NCI-H1417 treated with DMSO at 0.1 percent for 48 hours (cell line): ENCODE measurements at regions not wholly inside any gene's neighbourhood (a gene's known extent, or its start where the extent isn't known, plus 50 kb on each side); places are given as distances from the start of the nearest gene placed in this dataset.
"Not testable (repeated sequence)": the region's sequence is repeated elsewhere in the genome, so short reads cannot be mapped to it uniquely, and the experiment has no call there.

Experiments used
- DNase-seq: peaks from one replicate; lab custom pipeline; 2025; lab: John Stamatoyannopoulos, UW

- no peak for DNase-seq
Observed at GRCh38 chr1:81270051-81270450, 530.7 kb upstream of the ADGRL2 start.

GRCh38 chr1:81264976-81265375 lies 535.8 kb upstream of the ADGRL2 start:
- DNase-seq = no peak

- no peak for DNase-seq
Observed at GRCh38 chr1:81259625-81260411, 540.9 kb upstream of the ADGRL2 start.

GRCh38 chr1:81254560-81254959 lies 546.2 kb upstream of the ADGRL2 start:
- no peak for DNase-seq

DNA sequence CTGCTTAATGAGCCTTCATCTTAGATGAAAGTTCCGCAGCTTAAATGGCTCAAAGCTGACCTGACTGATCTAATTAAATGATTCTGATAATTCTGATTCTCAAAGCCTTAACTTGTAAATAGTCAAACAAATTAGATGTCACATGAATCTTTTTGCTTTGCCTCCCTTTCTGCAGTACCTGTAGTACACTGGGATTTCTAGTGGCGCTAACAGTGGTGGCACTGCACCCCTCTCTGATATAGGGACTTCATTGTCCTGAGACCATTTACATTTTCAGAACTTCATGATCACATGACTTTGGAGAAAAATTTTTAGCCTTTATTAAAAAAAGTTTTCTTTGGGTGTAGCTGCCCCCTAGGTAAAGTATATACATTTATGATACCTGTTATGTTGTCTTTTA lies 546.7 kb upstream of the ADGRL2 start:
- no peak for DNase-seq

DNA sequence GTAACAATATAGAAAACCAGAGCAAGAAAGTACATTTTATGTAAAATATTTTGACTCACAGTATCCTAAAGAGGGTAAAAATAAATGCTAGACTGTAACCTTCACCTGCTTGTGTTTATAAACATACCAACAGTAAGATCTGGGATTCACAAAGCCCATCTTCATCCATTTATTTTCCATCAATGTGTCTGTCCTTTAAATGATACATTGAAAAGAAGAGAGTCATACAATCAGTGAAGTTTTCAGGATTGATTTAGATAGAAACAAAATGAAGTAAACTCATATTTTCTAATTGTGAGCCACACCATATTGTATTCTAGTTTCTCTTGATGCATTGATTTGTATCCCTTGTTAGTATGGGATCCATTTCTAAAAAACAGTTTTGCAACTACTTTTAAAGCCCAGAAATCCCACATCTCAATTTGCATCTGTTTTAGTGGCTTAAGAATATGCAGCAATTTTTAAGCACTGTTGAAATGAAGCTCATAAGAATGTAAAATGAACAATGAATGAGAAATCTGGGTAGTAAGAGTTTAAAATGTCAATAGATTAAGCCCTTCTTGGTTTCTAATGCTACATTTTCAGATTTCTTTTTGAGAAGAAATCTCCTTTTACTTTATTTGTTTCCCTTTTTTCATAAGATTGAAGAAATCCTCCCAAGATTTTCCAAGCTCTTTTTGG lies 548.1 kb upstream of the ADGRL2 start:
- DNase-seq = no peak

- DNase-seq = not testable (repeated sequence)
Observed at GRCh38 chr1:81250825-81251224, 549.9 kb upstream of the ADGRL2 start.

DNA sequence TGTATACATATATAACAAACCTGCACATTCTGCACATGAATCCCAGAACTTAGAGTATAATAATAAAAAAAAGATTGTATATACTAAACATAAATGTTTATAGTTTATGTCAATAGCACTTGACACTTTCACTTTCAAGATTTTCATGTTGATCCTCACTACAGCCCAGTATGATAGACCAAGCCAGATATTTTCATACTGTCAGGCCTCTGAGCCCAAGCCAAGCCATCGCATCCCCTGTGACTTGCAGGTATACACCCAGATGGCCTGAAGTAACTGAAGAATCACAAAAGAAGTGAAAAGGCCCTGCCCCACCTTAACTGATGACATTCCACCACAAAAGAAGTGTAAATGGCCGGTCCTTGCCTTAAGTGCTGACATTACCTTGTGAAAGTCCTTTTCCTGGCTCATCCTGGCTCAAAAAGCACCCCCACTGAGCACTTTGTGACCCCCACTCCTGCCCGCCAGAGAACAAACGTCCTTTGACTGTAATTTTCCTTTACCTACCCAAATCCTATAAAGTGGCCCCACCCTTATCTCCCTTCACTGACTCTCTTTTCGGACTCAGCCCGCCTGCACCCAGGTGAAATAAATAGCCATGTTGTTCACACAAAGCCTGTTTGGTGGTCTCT lies 555.5 kb upstream of the ADGRL2 start:
- not testable (repeated sequence) for DNase-seq

DNA sequence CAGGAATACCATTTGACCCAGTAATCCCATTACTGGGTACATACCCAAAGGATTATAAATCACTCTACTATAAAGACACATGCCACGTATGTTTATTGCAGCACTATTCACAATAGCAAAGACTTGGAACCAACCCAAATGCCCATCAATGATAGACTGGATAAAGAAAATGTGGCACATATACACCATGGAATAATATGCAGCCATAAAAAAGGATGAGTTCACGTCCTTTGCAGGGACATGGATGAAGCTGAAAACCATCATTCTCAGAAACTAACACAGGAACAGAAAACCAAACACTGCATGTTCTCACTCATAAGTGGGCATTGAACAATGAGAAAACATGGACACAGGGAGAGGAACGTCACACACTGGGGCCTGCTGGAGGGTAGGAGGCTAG lies 556.1 kb upstream of the ADGRL2 start:
- DNase-seq = not testable (repeated sequence)

- DNase-seq = no peak
Observed at GRCh38 chr1:81242103-81242502, 558.6 kb upstream of the ADGRL2 start.

DNA sequence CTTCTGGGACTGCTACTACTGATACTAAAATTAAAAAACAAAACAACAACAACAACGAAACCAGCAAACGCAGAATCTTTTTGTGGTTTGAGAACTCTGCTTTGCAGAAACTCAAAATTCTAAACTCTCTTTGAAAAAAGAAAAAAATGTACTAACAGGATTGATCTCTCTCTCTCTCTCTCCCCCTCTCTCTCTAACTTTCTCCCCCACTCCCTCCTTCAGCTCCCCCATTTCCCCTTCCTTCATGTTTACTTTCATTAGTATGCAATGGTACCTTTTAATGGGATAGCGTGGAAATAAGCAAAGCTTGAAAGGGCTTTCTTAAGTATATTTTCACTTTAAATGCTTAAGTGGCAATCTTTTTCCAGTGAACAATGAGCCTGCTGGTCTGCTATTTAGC lies 562.6 kb upstream of the ADGRL2 start:
- no peak for DNase-seq

DNA sequence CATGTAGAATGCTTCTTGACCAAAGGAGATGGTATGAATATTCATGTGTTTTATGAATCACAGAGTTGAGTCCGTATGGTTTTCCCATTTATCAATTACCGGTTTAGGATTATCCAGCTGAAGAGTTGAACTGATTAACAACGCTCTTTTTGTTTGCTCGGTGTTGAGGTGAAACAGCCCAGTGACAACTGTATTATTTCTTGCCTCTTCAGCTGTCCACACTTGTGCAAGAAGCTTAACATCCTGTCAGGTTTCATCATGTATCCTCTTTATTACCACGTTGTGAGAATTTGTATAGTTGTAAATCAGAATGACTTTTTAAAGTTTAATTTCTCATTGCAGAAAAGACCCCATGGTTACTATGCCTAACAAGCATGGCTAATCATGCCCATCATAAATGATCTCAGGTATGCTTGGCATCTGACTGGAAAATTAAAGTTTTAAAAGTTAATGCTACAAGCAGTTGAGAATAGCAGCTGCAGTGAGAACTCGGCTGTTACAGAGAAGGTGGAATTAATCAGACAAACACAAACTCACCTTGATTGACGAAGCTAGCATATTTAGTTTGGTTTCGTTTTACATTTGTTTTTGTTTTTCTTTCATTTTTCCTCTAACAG lies 563.2 kb upstream of the ADGRL2 start:
- no peak for DNase-seq

- DNase-seq = no peak
Observed at GRCh38 chr1:81234237-81234636, 566.5 kb upstream of the ADGRL2 start.

DNA sequence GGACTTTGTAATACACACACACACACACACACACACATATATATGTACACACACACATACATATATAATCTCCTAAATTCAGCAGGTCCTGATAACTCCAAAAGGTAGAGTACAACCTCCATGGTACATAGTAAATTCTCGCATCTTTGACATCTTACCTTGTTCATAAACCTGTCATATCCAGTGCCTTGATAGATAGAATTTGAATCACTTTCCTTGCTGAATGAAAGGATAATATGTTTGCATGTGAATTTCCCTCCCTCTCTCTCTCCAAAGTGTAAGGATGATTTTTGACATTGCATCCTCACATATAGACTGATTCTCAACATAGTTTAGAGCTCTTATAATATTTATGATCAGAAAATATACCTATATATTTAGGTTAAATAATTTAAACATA lies 567.1 kb upstream of the ADGRL2 start:
- DNase-seq = no peak

GRCh38 chr1:81232420-81232819 lies 568.3 kb upstream of the ADGRL2 start:
- no peak for DNase-seq

DNA sequence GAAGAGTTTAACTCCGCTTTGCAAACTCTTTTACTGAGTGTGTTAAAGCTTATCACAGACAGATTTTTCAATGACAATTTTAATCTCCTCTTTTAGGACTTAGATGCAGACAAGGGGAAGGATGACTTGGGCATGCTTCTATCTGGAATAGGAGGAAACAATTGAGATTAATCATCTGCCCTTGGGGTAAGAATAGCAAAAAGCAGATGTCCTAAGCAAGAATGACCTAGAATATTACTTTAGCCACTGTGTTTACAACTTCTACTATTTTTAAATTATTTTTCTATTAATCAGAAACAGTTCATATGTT lies 569.0 kb upstream of the ADGRL2 start:
- DNase-seq = no peak

DNA sequence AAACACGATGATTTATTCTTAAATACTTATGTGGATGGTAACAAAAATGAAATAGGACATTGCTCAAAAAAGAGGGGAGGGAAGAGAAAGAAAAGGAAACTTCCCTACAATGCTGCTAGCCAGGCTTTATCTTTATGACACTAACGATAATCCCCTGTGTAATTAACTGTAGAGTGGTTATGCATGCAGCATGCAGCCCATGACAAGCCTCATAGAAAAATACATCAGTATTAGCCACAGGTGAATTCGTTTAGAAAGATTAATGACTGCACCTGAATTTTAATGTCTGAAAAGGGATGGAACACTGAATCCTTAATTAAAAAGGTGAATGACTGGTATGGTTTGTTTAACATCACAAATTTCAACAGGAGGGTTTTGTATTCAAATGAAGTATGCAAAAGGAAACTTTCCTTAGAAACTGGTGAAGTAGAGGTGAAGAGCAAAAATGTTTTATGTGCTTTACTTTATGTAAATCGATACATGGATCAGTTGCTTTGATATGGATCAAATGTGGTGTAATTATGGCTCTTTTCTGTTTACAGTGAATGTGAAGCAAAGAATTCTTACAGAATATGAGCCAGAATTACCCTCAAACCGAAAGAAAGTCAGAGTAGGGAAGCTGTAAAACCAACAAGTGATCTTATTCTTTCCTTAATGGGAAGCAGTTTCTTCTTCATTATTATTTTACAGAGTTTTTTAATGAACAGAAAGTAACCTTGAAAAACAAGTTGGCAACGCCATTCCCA lies 569.6 kb upstream of the ADGRL2 start:
- peak; percentile 45 for DNase-seq

GRCh38 chr1:81228926-81229325 lies 571.8 kb upstream of the ADGRL2 start:
- no peak for DNase-seq

GRCh38 chr1:81226603-81226928 lies 574.2 kb upstream of the ADGRL2 start:
- no peak for DNase-seq

DNA sequence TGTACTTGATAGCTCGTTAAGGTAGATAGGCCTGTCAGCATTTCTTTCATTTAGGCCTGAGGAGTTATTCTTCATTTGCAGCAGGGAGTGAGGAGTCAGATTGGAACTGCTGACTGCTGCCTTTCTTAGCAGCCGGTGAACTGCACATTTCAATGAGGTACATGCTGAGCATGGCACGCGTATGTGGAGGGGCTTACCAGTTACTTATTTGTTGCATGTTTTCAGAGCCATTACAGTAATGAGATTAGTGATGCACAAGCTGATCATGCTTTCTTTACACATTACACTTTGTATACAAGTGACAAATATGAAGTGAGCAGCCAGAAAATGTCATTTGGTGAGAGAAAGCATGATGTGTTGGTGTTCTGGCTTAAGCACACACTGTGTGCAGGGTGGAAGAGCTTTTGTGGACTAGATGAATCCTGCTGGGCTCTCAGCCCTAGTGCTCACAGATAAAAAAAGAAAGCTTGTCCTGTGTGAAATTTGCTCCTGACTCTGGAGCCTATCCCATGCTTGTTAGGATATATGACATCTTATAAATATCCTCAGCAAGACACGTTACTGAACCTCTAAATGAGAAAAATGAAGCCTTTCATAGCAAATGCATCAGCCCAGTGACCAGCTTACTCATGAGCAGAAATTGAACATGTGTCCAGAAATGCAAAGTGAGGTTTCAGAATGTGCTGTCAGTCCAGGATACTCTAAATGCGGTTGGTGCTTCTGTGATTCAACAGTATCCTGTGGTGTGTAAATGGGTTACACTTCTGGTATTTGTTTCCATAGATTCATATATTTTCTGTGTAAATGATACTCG lies 574.7 kb upstream of the ADGRL2 start:
- DNase-seq = no peak

GRCh38 chr1:81224222-81224621 lies 576.5 kb upstream of the ADGRL2 start:
- DNase-seq = no peak

- no peak for DNase-seq
Observed at GRCh38 chr1:81221564-81221963, 579.2 kb upstream of the ADGRL2 start.
